H9 (cell line): ENCODE measurements at regions not wholly inside any gene's neighbourhood (a gene's known extent, or its start where the extent isn't known, plus 50 kb on each side); places are given as distances from the start of the nearest gene placed in this dataset.

Experiments used
- DNase-seq: peaks from one replicate; pipeline ENCODE4 v3.0.0-alpha.2; 2017
- H2AFZ ChIP-seq: one replicate; pipeline ENCODE4 v1.6.1; 2013; ENCODE audit warnings: mild to moderate bottlenecking, low read length, control low read depth, moderate library complexity
- H2AK5ac ChIP-seq: 2 replicates; pipeline ENCODE4 v1.6.1; 2013; ENCODE audit warnings: low read length, control low read depth, mixed read lengths; ENCODE audit not compliant: insufficient read length
- H2BK120ac ChIP-seq: one replicate; pipeline ENCODE4 v1.6.1; 2013; ENCODE audit warnings: low read depth, mild to moderate bottlenecking, low read length, control low read depth, inconsistent platforms; ENCODE audit not compliant: poor library complexity, severe bottlenecking
- H2BK12ac ChIP-seq: 2 replicates; pipeline ENCODE4 v1.6.1; 2013; ENCODE audit warnings: low read length, control low read depth, mixed read lengths, low read depth; ENCODE audit not compliant: insufficient read length
- H2BK15ac ChIP-seq: 2 replicates; pipeline ENCODE4 v1.6.1; 2013; ENCODE audit warnings: low read depth, low read length, control low read depth
- H2BK20ac ChIP-seq: one replicate; pipeline ENCODE4 v1.6.1; 2013; ENCODE audit warnings: low read depth, mild to moderate bottlenecking, low read length, control low read depth, inconsistent platforms; ENCODE audit not compliant: poor library complexity, severe bottlenecking
- H2BK5ac ChIP-seq: 2 replicates; pipeline ENCODE4 v1.6.1; 2013; ENCODE audit warnings: low read length, control low read depth, mixed read lengths; ENCODE audit not compliant: insufficient read length
- H3K14ac ChIP-seq: 2 replicates; pipeline ENCODE4 v1.6.1; 2013; ENCODE audit warnings: low read length, control low read depth; ENCODE audit not compliant: insufficient read depth
- H3K18ac ChIP-seq: 2 replicates; pipeline ENCODE4 v1.6.1; 2013; ENCODE audit warnings: low read depth, mild to moderate bottlenecking, mixed read lengths, low read length, control low read depth; ENCODE audit not compliant: insufficient read length
- H3K23ac ChIP-seq: 2 replicates; pipeline ENCODE4 v1.6.1; 2013; ENCODE audit warnings: low read length, control low read depth, mixed read lengths, low read depth; ENCODE audit not compliant: insufficient read length
- H3K23me2 ChIP-seq: 2 replicates; pipeline ENCODE4 v1.6.1; 2013; ENCODE audit warnings: low read depth, mild to moderate bottlenecking, mixed read lengths, low read length, control low read depth; ENCODE audit not compliant: insufficient read length, poor library complexity, severe bottlenecking
- H3K27ac ChIP-seq: 2 replicates; pipeline ENCODE4 v1.5.1; 2013; ENCODE audit warnings: low read length, control low read depth, mixed read lengths, low read depth; ENCODE audit not compliant: insufficient read length
- H3K27me3 ChIP-seq: 2 replicates; pipeline ENCODE4 v1.6.1; 2013; ENCODE audit warnings: low read length, control low read depth, inconsistent platforms; ENCODE audit not compliant: insufficient read depth
- H3K4ac ChIP-seq: 2 replicates; pipeline ENCODE4 v1.6.1; 2013; ENCODE audit warnings: low read depth, mild to moderate bottlenecking, control low read depth, inconsistent platforms, low read length, moderate library complexity
- H3K4me1 ChIP-seq: 2 replicates; pipeline ENCODE4 v1.6.1; 2013; ENCODE audit warnings: low read length, control low read depth, inconsistent platforms; ENCODE audit not compliant: insufficient read depth
- H3K4me2 ChIP-seq: 2 replicates; pipeline ENCODE4 v1.6.1; 2013; ENCODE audit warnings: low read length, control low read depth, mixed read lengths; ENCODE audit not compliant: insufficient read length, insufficient read depth
- H3K56ac ChIP-seq: 2 replicates; pipeline ENCODE4 v1.6.1; 2013; ENCODE audit warnings: low read depth, mild to moderate bottlenecking, mixed read lengths, low read length, control low read depth; ENCODE audit not compliant: insufficient read length
- H3K79me1 ChIP-seq: 2 replicates; pipeline ENCODE4 v1.6.1; 2013; ENCODE audit warnings: low read depth, mild to moderate bottlenecking, moderate library complexity, low read length, control low read depth, inconsistent platforms; ENCODE audit not compliant: insufficient read depth, poor library complexity, severe bottlenecking
- H3K79me2 ChIP-seq: 2 replicates; pipeline ENCODE4 v1.6.1; 2013; ENCODE audit warnings: low read length, control low read depth, inconsistent platforms; ENCODE audit not compliant: insufficient read depth
- H3K9ac ChIP-seq: 2 replicates; pipeline ENCODE4 v1.6.1; 2013; ENCODE audit warnings: low read length, control low read depth, mixed read lengths; ENCODE audit not compliant: insufficient read length; ENCODE audit errors: extremely low read depth
- H3K9me3 ChIP-seq: one replicate; pipeline ENCODE4 v1.6.1; 2013; ENCODE audit warnings: low read depth, low read length, inconsistent platforms; ENCODE audit not compliant: control insufficient read depth
- H3T11ph ChIP-seq: one replicate; pipeline ENCODE4 v1.6.1; 2013; ENCODE audit warnings: mild to moderate bottlenecking, low read length, control low read depth, inconsistent platforms
- H4K20me1 ChIP-seq: one replicate; pipeline ENCODE4 v1.6.1; 2013; ENCODE audit not compliant: control insufficient read depth, insufficient read length, insufficient read depth
- H4K5ac ChIP-seq: 2 replicates; pipeline ENCODE4 v1.6.1; 2013; ENCODE audit warnings: low read depth, mild to moderate bottlenecking, mixed read lengths, low read length, control low read depth; ENCODE audit not compliant: insufficient read length
- H4K8ac ChIP-seq: replicated peaks from 2 replicates; pipeline ENCODE4 v1.6.1; 2013; ENCODE audit warnings: low read length, control low read depth, mixed read lengths, low read depth; ENCODE audit not compliant: insufficient read length
- H4K91ac ChIP-seq: 2 replicates; pipeline ENCODE4 v1.6.1; 2013; ENCODE audit warnings: low read depth, mild to moderate bottlenecking, moderate library complexity, mixed read lengths, low read length, control low read depth; ENCODE audit not compliant: insufficient read length
- H3K27ac Mint-ChIP-seq, 3 experiments: 2 replicates in 2 of 3; 3 replicates in 1 of 3; pipeline ENCODE4 v1.8.0; 2020 to 2021; ENCODE audit warnings: mixed read lengths in 3 of 3, mild to moderate bottlenecking in 1 of 3, moderate library complexity in 1 of 3
- H3K27me3 Mint-ChIP-seq: 2 replicates; pipeline ENCODE4 v1.8.0; 2021; ENCODE audit warnings: low read depth, mild to moderate bottlenecking, moderate library complexity, mixed read lengths
- H3K36me3 Mint-ChIP-seq, 3 experiments: 2 replicates in 2 of 3; 3 replicates in 1 of 3; pipeline ENCODE4 v1.8.0; 2020 to 2021; ENCODE audit warnings: low read depth in 3 of 3, mixed read lengths in 3 of 3; ENCODE audit not compliant: insufficient read depth in 1 of 3
- H3K4me1 Mint-ChIP-seq, 2 experiments: 2 replicates each; pipeline ENCODE4 v1.8.0; 2020; ENCODE audit warnings: mixed read lengths in 2 of 2
- H3K4me3 Mint-ChIP-seq, 2 experiments: 2 replicates in 1 of 2; 3 replicates in 1 of 2; pipeline ENCODE4 v1.8.0; 2020 to 2021; ENCODE audit warnings: mild to moderate bottlenecking in 2 of 2, mixed read lengths in 2 of 2, moderate library complexity in 1 of 2
- H3K9me3 Mint-ChIP-seq, 2 experiments: 2 replicates in 1 of 2; 3 replicates in 1 of 2; pipeline ENCODE4 v1.8.0; 2020; ENCODE audit warnings: mild to moderate bottlenecking in 2 of 2, mixed read lengths in 2 of 2, moderate library complexity in 1 of 2
- CTCF ChIP-seq: fragments of 200-600 bp; sonication (generic); conservative IDR thresholded peaks from 3 replicates; pipeline ENCODE4 v1.8.0; 2021; ENCODE audit warnings: antibody characterized with exemption, mild to moderate bottlenecking
- WGBS: extraction: QIAGEN DNeasy Blood & Tissue Kit; methylation state at CpG from one replicate; pipeline ENCODE4 v1.1.7; 2013; ENCODE audit warnings: missing lambda C conversion rate, low lambda C conversion rate, mixed read lengths; ENCODE audit not compliant: insufficient read length; ENCODE audit errors: extremely low coverage; 5-methylcytosine and 5-hydroxymethylcytosine counted together

GRCh38 chr14:21749306-21749868 lies 75.8 kb upstream of the OR4E1 start:
- H3K27me3 Mint-ChIP-seq, result peaks cover 12% of the 10 kb centered on the region
- Histone ChIP-seq H2BK12ac (no peak overlapping the region), H3K4me1 (no peaks in the 10 kb centered on the region), H3K79me2 (no peaks in the 10 kb centered on the region), H4K8ac (no peak overlapping the region), H3K4me2 (no peak overlapping the region), H2BK20ac (no peak overlapping the region), H4K5ac (no peak overlapping the region), H2BK15ac (no peak overlapping the region), H3K23me2 (no peaks in the 10 kb centered on the region), H3K79me1 (no peaks in the 10 kb centered on the region), H3K27me3 (no peaks in the 10 kb centered on the region), H4K20me1 (no peaks in the 10 kb centered on the region), H3K9ac (no peak overlapping the region), H3K9me3 (no peaks in the 10 kb centered on the region), H3K27ac (no peak overlapping the region), H3T11ph (no peak overlapping the region), H2BK120ac (no peak overlapping the region), H2AK5ac (no peak overlapping the region), H3K4ac (no peak overlapping the region), H4K91ac (no peak overlapping the region), H3K23ac (no peak overlapping the region), H3K18ac (no peak overlapping the region), H3K56ac (no peak overlapping the region), H3K14ac (no peak overlapping the region), H2AFZ (no peak overlapping the region), H2BK5ac (no peak overlapping the region)
- no peaks in the 10 kb centered on the region for H3K9me3 Mint-ChIP-seq
- H3K27ac Mint-ChIP-seq, result no peak overlapping the region
- WGBS, result no CpG with 5 or more reads among the region's 5 CpGs
- H3K36me3 Mint-ChIP-seq, result no peaks in the 10 kb centered on the region
- peaks cover 2 to 4% of the 10 kb centered on the region in 2 experiments; a peak in 3 of 4 replicates for H3K4me1 Mint-ChIP-seq
- no peak for TF ChIP-seq CTCF
- no peak for DNase-seq
- no peak overlapping the region for H3K4me3 Mint-ChIP-seq
